Gastroesophageal sphincter (tissue), 4 donors: ENCODE measurements at regions not wholly inside any gene's neighbourhood (a gene's known extent, or its start where the extent isn't known, plus 50 kb on each side); places are given as distances from the start of the nearest gene placed in this dataset.

Experiments used
- ATAC-seq: fragments of 150-250 bp; one replicate; pipeline ENCODE4 v1.9.1; 2016; ENCODE audit warnings: mild to moderate bottlenecking, moderate library complexity
- H3K27ac ChIP-seq, 4 donors: fragments of 200-600 bp; sonication (generic) in 3 of 4; 1 replicate in 3 of 4; 2 replicates in 1 of 4; pipeline ENCODE4 v1.5.1; 2016 to 2019
- H3K27me3 ChIP-seq: fragments of 200-600 bp; sonication (generic); one replicate; pipeline ENCODE4 v1.5.1; 2019
- H3K36me3 ChIP-seq, 2 donors: fragments of 200-600 bp; sonication (generic); one replicate each; pipeline ENCODE4 v1.5.1; 2019; ENCODE audit warnings: control low read depth in 1 of 2
- H3K4me1 ChIP-seq, 3 donors: fragments of 200-600 bp; sonication (generic); 1 replicate in 2 of 3; 2 replicates in 1 of 3; pipeline ENCODE4 v1.5.1; 2016 to 2019; ENCODE audit warnings: control low read depth in 2 of 3
- H3K4me3 ChIP-seq, 2 donors: fragments of 200-600 bp; sonication (generic); one replicate each; pipeline ENCODE4 v1.5.1; 2019; ENCODE audit warnings: mild to moderate bottlenecking in 1 of 2, moderate library complexity in 1 of 2
- H3K9me3 ChIP-seq, 3 donors: fragments of 200-600 bp; sonication (generic); one replicate each; pipeline ENCODE4 v1.5.1; 2017 to 2019; ENCODE audit warnings: control low read depth in 2 of 3
- CTCF ChIP-seq, 4 experiments: fragments of 200-600 bp in 2 of 4; fragments of 450-650 bp in 2 of 4; sonication (generic) in 1 of 4; IDR thresholded peaks; one replicate each; pipeline ENCODE4 v1.5.1; 2017 to 2019; ENCODE audit warnings: antibody characterized with exemption in 4 of 4, mild to moderate bottlenecking in 2 of 4, moderate library complexity in 2 of 4
- EP300 ChIP-seq: sonication (generic); formaldehyde crosslinking; IDR thresholded peaks from one replicate; pipeline ENCODE4 v1.6.1; 2017; ENCODE audit warnings: antibody characterized with exemption, mild to moderate bottlenecking
- POLR2A ChIP-seq, 2 donors: fragments of 450-650 bp; IDR thresholded peaks; one replicate each; pipeline ENCODE4 v1.6.1; 2017; ENCODE audit warnings: antibody characterized with exemption in 2 of 2, mild to moderate bottlenecking in 2 of 2, moderate library complexity in 1 of 2
- POLR2AphosphoS5 ChIP-seq: sonication (generic); formaldehyde crosslinking; IDR thresholded peaks from one replicate; pipeline ENCODE4 v1.6.1; 2017; ENCODE audit warnings: antibody characterized with exemption
- WGBS, 2 donors: methylation state at CpG; one replicate each; pipeline ENCODE4 v1.1.5; 2018; ENCODE audit warnings: low coverage in 1 of 2; 5-methylcytosine and 5-hydroxymethylcytosine counted together

- Histone ChIP-seq H3K27me3 (no peaks in the 10 kb centered on the region), H3K9me3 (no peaks in the 10 kb centered on the region), H3K4me1 (no peaks in the 10 kb centered on the region), H3K4me3 (no peak overlapping the region), H3K27ac (no peak overlapping the region), H3K36me3 (no peaks in the 10 kb centered on the region)
- no peak for TF ChIP-seq EP300
- no peak for TF ChIP-seq POLR2AphosphoS5
- no peak for TF ChIP-seq POLR2A (IDR thresholded peaks at IDR 0.05)
- 91 to 96% methylated on average over 4 of the region's 4 CpGs for WGBS, 2 donors
- no peak for ATAC-seq
These were observed 969.2 kb downstream of the JRKL start for GRCh38 chr11:97359016-97359415.

DNA sequence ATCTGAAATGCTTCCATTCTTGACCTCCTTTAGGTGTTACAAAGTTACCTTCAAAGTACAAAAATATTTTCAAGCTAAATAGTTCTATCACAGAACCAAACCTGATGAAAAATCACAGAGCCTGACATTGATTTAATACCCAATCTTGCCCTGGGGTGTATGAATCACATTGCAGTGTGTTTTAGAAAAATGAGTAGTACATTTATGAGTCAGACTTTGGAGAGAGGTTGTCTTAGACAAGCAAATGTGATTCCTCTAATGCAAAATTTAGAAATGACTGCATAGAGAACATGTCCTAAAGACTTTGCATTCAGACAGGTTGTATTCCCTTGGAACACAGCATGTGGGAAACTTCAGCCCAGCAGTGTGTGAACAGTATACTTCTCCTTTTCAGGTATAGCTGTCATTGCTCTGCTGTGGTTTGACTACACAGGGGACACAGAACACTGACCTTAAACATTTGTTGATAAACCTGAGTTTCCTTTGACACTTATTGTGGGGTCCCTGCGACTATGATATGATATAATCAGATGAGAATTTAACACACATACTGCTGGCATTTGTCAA is 972.1 kb downstream of the JRKL start:
- TF ChIP-seq POLR2AphosphoS5: no peak
- WGBS, 2 donors: 13 to 60% methylated on average over 1 of the region's 1 CpG
- Histone ChIP-seq H3K9me3 (peaks cover 0 to 11% (median 0%) of the 10 kb centered on the region in 3 donors), H3K4me1 (no peaks in the 10 kb centered on the region), H3K36me3 (no peaks in the 10 kb centered on the region), H3K4me3 (no peak overlapping the region), H3K27ac (no peak overlapping the region), H3K27me3 (no peaks in the 10 kb centered on the region)
- ATAC-seq: no peak

DNA sequence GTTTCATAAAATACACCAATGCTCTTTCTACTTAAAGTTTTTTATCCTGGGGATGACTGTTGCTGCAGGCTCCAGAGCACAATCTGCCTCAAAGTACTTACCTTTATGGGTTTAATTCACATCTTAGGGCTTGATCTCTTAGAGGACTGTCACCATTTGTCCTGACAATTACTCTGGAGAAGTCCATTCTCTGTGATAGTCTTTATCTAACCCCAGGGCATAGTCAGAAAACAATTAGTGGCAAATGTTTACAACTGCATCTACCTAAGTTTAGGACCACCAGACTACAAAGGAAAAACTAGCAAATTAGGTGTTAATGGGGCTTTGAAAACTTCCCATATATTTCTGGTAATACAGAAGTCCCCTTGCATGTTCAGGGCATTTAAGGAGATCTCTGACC is 973.5 kb downstream of the JRKL start:
- Histone ChIP-seq H3K4me3 (no peak overlapping the region), H3K36me3 (no peaks in the 10 kb centered on the region), H3K9me3 (peaks cover 0 to 24% (median 0%) of the 10 kb centered on the region in 3 donors), H3K27me3 (no peaks in the 10 kb centered on the region), H3K27ac (no peak overlapping the region), H3K4me1 (no peaks in the 10 kb centered on the region)
- TF ChIP-seq EP300: no peak
- no peak for ATAC-seq

DNA sequence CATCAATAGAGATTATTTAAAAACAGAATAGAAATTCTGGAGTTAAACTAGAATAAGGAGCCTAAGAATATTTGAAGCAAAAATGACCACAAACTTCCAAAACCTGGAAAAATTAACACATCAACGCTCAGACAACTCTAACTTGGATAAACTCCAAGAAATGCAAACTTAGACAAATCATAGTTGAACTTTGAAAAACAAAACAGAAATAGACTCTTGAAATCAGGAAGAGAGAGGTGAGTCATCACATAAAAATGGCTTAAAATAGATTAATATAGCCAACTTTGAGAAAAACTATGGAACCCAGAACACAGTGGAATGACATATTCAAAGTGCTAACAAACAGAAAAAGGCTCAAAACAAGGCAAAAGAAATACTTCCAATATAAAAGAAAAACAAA is 974.2 kb downstream of the JRKL start:
- Histone ChIP-seq H3K36me3 (no peaks in the 10 kb centered on the region), H3K4me3 (no peak overlapping the region), H3K27ac (no peak overlapping the region), H3K27me3 (no peaks in the 10 kb centered on the region), H3K4me1 (no peaks in the 10 kb centered on the region), H3K9me3 (peaks cover 0 to 25% (median 0%) of the 10 kb centered on the region in 3 donors)
- TF ChIP-seq POLR2AphosphoS5 (no peak), CTCF (IDR thresholded peaks at IDR 0.05) (no peak), EP300 (no peak), POLR2A (IDR thresholded peaks at IDR 0.05) (no peak)
- 0 to 29% methylated on average over 1 of the region's 1 CpG for WGBS, 2 donors
- ATAC-seq: no peak

DNA sequence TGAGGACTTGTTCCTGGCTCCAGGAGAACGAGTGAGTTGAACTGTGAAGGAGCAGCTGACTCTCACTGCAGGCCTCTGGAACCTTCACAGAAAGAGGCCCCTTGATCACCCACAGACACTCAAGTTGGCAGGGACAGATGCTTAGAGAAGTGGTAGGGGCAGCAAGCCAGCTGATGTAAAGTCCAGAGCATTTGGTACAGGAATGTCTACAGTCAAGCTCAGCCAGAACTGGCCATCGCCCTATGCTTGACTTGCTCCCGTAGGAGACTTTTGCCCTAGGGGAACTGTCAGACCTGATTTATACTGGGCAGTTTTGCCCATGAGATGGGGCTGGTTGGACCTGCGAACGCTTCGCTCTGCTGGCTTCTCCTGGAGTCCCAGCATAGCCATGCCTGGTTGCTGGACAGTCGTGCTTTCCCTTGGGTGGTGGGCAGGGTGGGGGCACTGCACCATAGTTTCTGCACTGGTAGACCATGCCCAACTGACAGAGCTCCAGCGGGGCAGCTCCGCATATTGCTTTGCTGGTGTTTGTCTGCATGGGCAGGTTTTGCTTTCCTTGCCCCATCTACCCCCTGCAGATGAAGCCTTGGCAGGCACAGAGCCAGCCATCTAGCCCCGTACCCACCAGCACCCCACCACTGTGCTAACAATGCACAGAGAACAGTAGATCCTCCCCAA is 977.7 kb downstream of the JRKL start:
- Histone ChIP-seq H3K4me3 (no peak overlapping the region), H3K36me3 (no peaks in the 10 kb centered on the region), H3K27me3 (no peaks in the 10 kb centered on the region), H3K9me3 (peaks cover 0 to 32% (median 0%) of the 10 kb centered on the region in 3 donors), H3K27ac (no peak overlapping the region), H3K4me1 (no peaks in the 10 kb centered on the region)
- 80 to 97% methylated on average over 1 to 7 of the region's 10 CpGs for WGBS, 2 donors
- ATAC-seq: no peak
- TF ChIP-seq CTCF (IDR thresholded peaks at IDR 0.05) (no peak), POLR2A (IDR thresholded peaks at IDR 0.05) (no peak), POLR2AphosphoS5 (no peak), EP300 (no peak)

- H3K4me3 ChIP-seq: no peak overlapping the region
- no peaks in the 10 kb centered on the region for H3K9me3 ChIP-seq
- 44 to 100% methylated on average over 1 to 2 of the region's 2 CpGs for WGBS, 2 donors
- H3K4me1 ChIP-seq: no peaks in the 10 kb centered on the region
- no peaks in the 10 kb centered on the region for H3K36me3 ChIP-seq
- H3K27me3 ChIP-seq: no peaks in the 10 kb centered on the region
- no peak overlapping the region for H3K27ac ChIP-seq
- ATAC-seq: no peak
- TF ChIP-seq POLR2AphosphoS5: no peak
- no peak for TF ChIP-seq EP300
- no peak for TF ChIP-seq CTCF (IDR thresholded peaks at IDR 0.05)
- TF ChIP-seq POLR2A (IDR thresholded peaks at IDR 0.05): no peak
These were observed 999.5 kb downstream of the JRKL start for GRCh38 chr11:97389270-97389669.
